ENCODE measurements at regions not wholly inside any gene's neighbourhood (a gene's known extent, or its start where the extent isn't known, plus 50 kb on each side); places are given as distances from the start of the nearest gene placed in this dataset.

GRCh38 chr13:90808838-90809237 is 538.6 kb upstream of the MIR17HG start:
- no peak overlapping the region for H3K27ac ChIP-seq (ENCODE audit: low read depth, low read length)
- ChIA-PET CTCF (no interaction called here), POLR2A (no interaction called here)
- no peak overlapping the region for H3K4me3 ChIP-seq (ENCODE audit: low read depth, low read length)
- no peak for DNase-seq (ENCODE audit: low read depth, low spot score)
- TF ChIP-seq CTCF (IDR thresholded peaks at IDR 0.05; ENCODE audit: low read depth, low read length) = no peak
- H3K9me3 ChIP-seq (ENCODE audit: control insufficient read depth, insufficient read depth, low read length) = no peaks in the 10 kb centered on the region
- H3K27me3 ChIP-seq (ENCODE audit: control insufficient read depth, insufficient read depth, low read length) = no peaks in the 10 kb centered on the region

DNA sequence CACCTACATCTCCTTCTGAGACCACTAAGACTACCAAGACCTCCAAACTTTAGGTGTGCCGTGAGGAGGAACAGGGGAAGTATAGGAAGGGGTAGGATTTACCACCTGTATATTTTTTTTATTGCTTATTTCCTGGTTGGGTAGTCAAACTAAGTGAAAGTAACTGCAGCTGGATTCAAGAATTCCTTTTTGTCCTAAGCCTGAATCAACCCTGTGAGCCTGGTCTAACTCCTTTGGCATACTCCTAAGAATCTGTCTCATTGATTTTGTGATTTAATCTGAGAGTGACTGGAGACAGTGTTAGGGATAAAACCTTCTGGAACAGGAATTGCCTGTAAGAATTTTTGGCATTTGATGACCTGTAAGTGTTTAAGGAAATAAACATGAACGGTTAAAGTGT is 523.5 kb upstream of the MIR17HG start:
- Histone ChIP-seq H3K27ac (ENCODE audit: low read depth, low read length) (no peak overlapping the region), H3K27me3 (ENCODE audit: control insufficient read depth, insufficient read depth, low read length) (no peaks in the 10 kb centered on the region), H3K4me3 (ENCODE audit: low read depth, low read length) (no peak overlapping the region), H3K9me3 (ENCODE audit: control insufficient read depth, insufficient read depth, low read length) (no peaks in the 10 kb centered on the region)
- TF ChIP-seq CTCF (IDR thresholded peaks at IDR 0.05; ENCODE audit: low read depth, low read length) = no peak
- CTCF ChIA-PET = no interaction called here
- DNase-seq (ENCODE audit: low read depth, low spot score) = no peak
- POLR2A ChIA-PET = no interaction called here

- TF ChIP-seq CTCF (IDR thresholded peaks at IDR 0.05; ENCODE audit: low read depth, low read length) = no peak
- POLR2A ChIA-PET = no interaction called here
- no peak for DNase-seq (ENCODE audit: low read depth, low spot score)
- H3K9me3 ChIP-seq (ENCODE audit: control insufficient read depth, insufficient read depth, low read length) = no peaks in the 10 kb centered on the region
- H3K27ac ChIP-seq (ENCODE audit: low read depth, low read length) = no peak overlapping the region
- CTCF ChIA-PET = no interaction called here
- no peaks in the 10 kb centered on the region for H3K27me3 ChIP-seq (ENCODE audit: control insufficient read depth, insufficient read depth, low read length)
- no peak overlapping the region for H3K4me3 ChIP-seq (ENCODE audit: low read depth, low read length)
Observed at GRCh38 chr13:90826688-90827087, 520.8 kb upstream of the MIR17HG start.

DNA sequence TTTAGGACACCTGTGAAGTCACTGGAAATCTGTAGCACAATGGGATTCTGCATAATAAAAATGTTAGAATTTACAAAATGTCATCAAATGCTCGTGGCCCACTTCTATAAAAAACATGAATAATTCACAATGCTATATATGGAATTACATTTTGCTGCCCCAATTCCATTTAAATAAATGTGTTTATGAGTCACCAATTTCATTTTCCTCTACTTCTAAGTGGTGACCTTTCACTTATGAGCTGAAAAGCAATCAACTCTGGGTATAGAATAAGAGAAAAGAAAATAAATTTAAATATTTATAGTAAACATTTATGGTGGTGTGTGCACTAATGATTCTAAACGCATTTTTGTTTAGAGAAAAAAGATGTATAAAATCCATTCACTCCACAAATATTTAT is 516.7 kb upstream of the MIR17HG start:
- Histone ChIP-seq H3K9me3 (ENCODE audit: control insufficient read depth, insufficient read depth, low read length) (no peaks in the 10 kb centered on the region), H3K27me3 (ENCODE audit: control insufficient read depth, insufficient read depth, low read length) (no peaks in the 10 kb centered on the region), H3K27ac (ENCODE audit: low read depth, low read length) (no peak overlapping the region), H3K4me3 (ENCODE audit: low read depth, low read length) (no peak overlapping the region)
- DNase-seq (ENCODE audit: low read depth, low spot score) = no peak
- CTCF ChIA-PET = no interaction called here
- POLR2A ChIA-PET = no interaction called here
- no peak for TF ChIP-seq CTCF (IDR thresholded peaks at IDR 0.05; ENCODE audit: low read depth, low read length)

DNA sequence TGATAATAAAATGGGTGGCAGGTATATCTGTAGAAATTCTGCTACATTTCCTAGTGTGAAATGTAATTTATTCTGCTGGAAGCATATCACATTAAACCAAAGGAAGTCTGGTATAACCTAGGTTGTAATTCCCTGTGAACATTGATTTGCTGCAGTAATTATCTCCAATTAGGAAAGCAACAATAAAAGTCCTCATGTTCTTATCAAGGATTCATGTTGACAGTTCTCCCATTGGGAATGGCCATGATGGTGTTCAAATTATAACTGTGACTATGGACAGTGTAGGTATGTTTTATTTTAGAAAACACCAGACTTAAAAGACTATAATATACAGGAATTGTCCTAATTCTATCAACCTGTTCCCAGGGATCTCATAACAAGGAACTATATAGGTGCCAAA is 513.5 kb upstream of the MIR17HG start:
- Histone ChIP-seq H3K27me3 (ENCODE audit: control insufficient read depth, insufficient read depth, low read length) (no peaks in the 10 kb centered on the region), H3K4me3 (ENCODE audit: low read depth, low read length) (no peak overlapping the region), H3K27ac (ENCODE audit: low read depth, low read length) (no peak overlapping the region), H3K9me3 (ENCODE audit: control insufficient read depth, insufficient read depth, low read length) (no peaks in the 10 kb centered on the region)
- POLR2A ChIA-PET = no interaction called here
- TF ChIP-seq CTCF (IDR thresholded peaks at IDR 0.05; ENCODE audit: low read depth, low read length) = no peak
- no peak for DNase-seq (ENCODE audit: low read depth, low spot score)
- CTCF ChIA-PET = no interaction called here

All from AG04450 (cell line).